Keratinocyte (primary cell): ENCODE measurements at regions not wholly inside any gene's neighbourhood (a gene's known extent, or its start where the extent isn't known, plus 50 kb on each side); places are given as distances from the start of the nearest gene placed in this dataset.

ENCODE experiments used
- CTCF ChIP-seq, 3 experiments: IDR thresholded peaks in 1 of 3; conservative IDR thresholded peaks in 1 of 3; optimal IDR thresholded peaks in 1 of 3; 2 replicates in 2 of 3; 3 replicates in 1 of 3; pipeline versions ENCODE3 to v1.5.1; 2011; ENCODE audit warnings: low read length in 3 of 3, mild to moderate bottlenecking in 3 of 3, moderate library complexity in 2 of 3, control low read depth in 1 of 3, inconsistent platforms in 1 of 3; ENCODE audit not compliant: insufficient read depth in 2 of 3; ENCODE audit errors: extremely low read depth in 1 of 3
- EZH2 ChIP-seq: IDR thresholded peaks from one replicate; pipeline ENCODE4 v1.6.1; 2012; ENCODE audit warnings: inconsistent platforms, mild to moderate bottlenecking, low read length, moderate library complexity

- no peak for TF ChIP-seq CTCF (optimal IDR thresholded peaks at IDR 0.05 in 1 of 3, IDR thresholded peaks at IDR 0.05 in 1 of 3, conservative IDR thresholded peaks at IDR 0.05 in 1 of 3; ENCODE audit: extremely low read depth in 1 of 3, insufficient read depth in 2 of 3, low read length in 3 of 3)
- TF ChIP-seq EZH2, result no peak
Measured at GRCh38 chr11:70586261-70587074, 188.1 kb downstream of the CTTN start.
